ENCODE measurements at regions not wholly inside any gene's neighbourhood (a gene's known extent, or its start where the extent isn't known, plus 50 kb on each side); places are given as distances from the start of the nearest gene placed in this dataset.

GRCh38 chr2:57177176-57177575 lies 869.4 kb upstream of the VRK2 start:
- no peaks in the 10 kb centered on the region for H3K79me2 ChIP-seq (ENCODE audit: low read length)
- no peak overlapping the region for H2AFZ ChIP-seq (ENCODE audit: low read length)
- H3K4me2 ChIP-seq (ENCODE audit: low read length), result no peak overlapping the region
- POLR2A ChIA-PET (ENCODE audit: unreplicated experiment), result no interaction called here
- peaks cover 10% of the 10 kb centered on the region for H3K4me1 ChIP-seq (ENCODE audit: insufficient read depth, low read length)
- no peak overlapping the region for H3K9ac ChIP-seq (ENCODE audit: low read length)
- no peak for ATAC-seq
- intact Hi-C loops (cut with micrococcal nuclease), result no loop called here
- H3K27me3 ChIP-seq (ENCODE audit: low read length), result 0 out of 2 replicates have a peak, but pooled peaks cover 3% of the 10 kb centered on the region
- no TSS peak for BruUV-seq (replicated peaks)
- no peaks in the 10 kb centered on the region for H3K9me2 ChIP-seq (replicated peaks; ENCODE audit: low read length)
- CTCF ChIA-PET, result no interaction called here
- H3K4me3 ChIP-seq (ENCODE audit: low read length), result no peak overlapping the region
- no peaks in the 10 kb centered on the region for H4K20me1 ChIP-seq (ENCODE audit: low read length)
- TF ChIP-seq, protein P1, sequence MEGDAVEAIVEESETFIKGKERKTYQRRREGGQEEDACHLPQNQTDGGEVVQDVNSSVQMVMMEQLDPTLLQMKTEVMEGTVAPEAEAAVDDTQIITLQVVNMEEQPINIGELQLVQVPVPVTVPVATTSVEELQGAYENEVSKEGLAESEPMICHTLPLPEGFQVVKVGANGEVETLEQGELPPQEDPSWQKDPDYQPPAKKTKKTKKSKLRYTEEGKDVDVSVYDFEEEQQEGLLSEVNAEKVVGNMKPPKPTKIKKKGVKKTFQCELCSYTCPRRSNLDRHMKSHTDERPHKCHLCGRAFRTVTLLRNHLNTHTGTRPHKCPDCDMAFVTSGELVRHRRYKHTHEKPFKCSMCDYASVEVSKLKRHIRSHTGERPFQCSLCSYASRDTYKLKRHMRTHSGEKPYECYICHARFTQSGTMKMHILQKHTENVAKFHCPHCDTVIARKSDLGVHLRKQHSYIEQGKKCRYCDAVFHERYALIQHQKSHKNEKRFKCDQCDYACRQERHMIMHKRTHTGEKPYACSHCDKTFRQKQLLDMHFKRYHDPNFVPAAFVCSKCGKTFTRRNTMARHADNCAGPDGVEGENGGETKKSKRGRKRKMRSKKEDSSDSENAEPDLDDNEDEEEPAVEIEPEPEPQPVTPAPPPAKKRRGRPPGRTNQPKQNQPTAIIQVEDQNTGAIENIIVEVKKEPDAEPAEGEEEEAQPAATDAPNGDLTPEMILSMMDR (conservative IDR thresholded peaks at IDR 0.05; ENCODE audit: low read depth, low read length), result no peak
- no peak for TF ChIP-seq EZH2phosphoT487 (IDR thresholded peaks at IDR 0.05; ENCODE audit: borderline replicate concordance, low read length)
- TF ChIP-seq EZH2 (IDR thresholded peaks at IDR 0.05; ENCODE audit: low read length, unreplicated experiment), result no peak
- no peaks in the 10 kb centered on the region for H3K9me3 ChIP-seq (ENCODE audit: low read length)
- no peaks in the 10 kb centered on the region for H3F3A ChIP-seq (ENCODE audit: low read length, unreplicated experiment)
- no peak overlapping the region for H3K27ac ChIP-seq (ENCODE audit: low read length)
- no peak for DNase-seq
- H3K36me3 ChIP-seq (ENCODE audit: low read depth, low read length), result no peaks in the 10 kb centered on the region

DNA sequence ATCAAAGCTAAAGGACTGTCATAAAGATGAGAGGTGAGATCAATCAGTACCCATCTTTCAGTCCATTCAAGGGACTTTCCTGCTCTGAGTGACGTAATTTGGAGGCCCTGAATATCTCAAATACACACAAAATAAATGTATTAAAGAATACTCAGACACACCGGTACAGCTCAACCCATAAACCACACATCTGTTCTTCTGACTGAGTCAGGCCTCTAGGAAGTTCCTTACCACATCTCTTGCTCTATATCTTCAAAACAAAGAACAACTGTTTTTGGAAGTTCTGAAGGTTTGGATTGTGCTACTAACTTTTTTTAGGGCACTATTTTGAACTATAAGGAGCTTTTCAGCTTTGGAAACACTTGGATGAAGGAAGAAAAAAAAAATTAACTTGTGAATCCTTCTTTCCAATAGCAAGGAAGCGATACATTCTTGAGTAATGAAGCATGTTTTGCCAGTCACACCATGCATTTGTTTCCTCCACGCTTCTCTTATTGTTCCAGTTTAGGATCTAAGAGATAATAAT lies 866.5 kb upstream of the VRK2 start:
- BruUV-seq (replicated peaks), result no TSS peak
- Histone ChIP-seq H3K36me3 (ENCODE audit: low read depth, low read length) (no peaks in the 10 kb centered on the region), H3K4me3 (ENCODE audit: low read length) (no peak overlapping the region), H3K9ac (ENCODE audit: low read length) (no peak overlapping the region), H3K27me3 (ENCODE audit: low read length) (0 out of 2 replicates have a peak, but pooled peaks cover 3% of the 10 kb centered on the region), H2AFZ (ENCODE audit: low read length) (no peak overlapping the region), H3K79me2 (ENCODE audit: low read length) (no peaks in the 10 kb centered on the region), H4K20me1 (ENCODE audit: low read length) (no peaks in the 10 kb centered on the region), H3K9me2 (replicated peaks; ENCODE audit: low read length) (no peaks in the 10 kb centered on the region), H3F3A (ENCODE audit: low read length, unreplicated experiment) (no peaks in the 10 kb centered on the region), H3K4me2 (ENCODE audit: low read length) (no peak overlapping the region), H3K4me1 (ENCODE audit: insufficient read depth, low read length) (peaks cover 14% of the 10 kb centered on the region), H3K9me3 (ENCODE audit: low read length) (no peaks in the 10 kb centered on the region), H3K27ac (ENCODE audit: low read length) (no peak overlapping the region)
- ChIA-PET POLR2A (ENCODE audit: unreplicated experiment) (interaction anchor here (0.7 kb wide), 1 partner anchor 1832 kb away, joined by 4 read pairs; no protein-coding TSS in a partner anchor), CTCF (no interaction called here)
- intact Hi-C loops (cut with micrococcal nuclease), result no loop called here
- DNase-seq (peak; percentile 8), ATAC-seq (no peak)
- no peak for TF ChIP-seq EZH2phosphoT487 (IDR thresholded peaks at IDR 0.05; ENCODE audit: borderline replicate concordance, low read length)
- TF ChIP-seq EZH2 (IDR thresholded peaks at IDR 0.05; ENCODE audit: low read length, unreplicated experiment), result no peak
- TF ChIP-seq, protein P1 (conservative IDR thresholded peaks at IDR 0.05; ENCODE audit: low read depth, low read length), result no peak

GRCh38 chr2:57180678-57181077 lies 865.9 kb upstream of the VRK2 start:
- Histone ChIP-seq H2AFZ (ENCODE audit: low read length) (no peak overlapping the region), H3K4me1 (ENCODE audit: insufficient read depth, low read length) (peaks cover 14% of the 10 kb centered on the region), H3K36me3 (ENCODE audit: low read depth, low read length) (no peaks in the 10 kb centered on the region), H3K79me2 (ENCODE audit: low read length) (no peaks in the 10 kb centered on the region), H3K9me3 (ENCODE audit: low read length) (no peaks in the 10 kb centered on the region), H3K9ac (ENCODE audit: low read length) (no peak overlapping the region), H3K27me3 (ENCODE audit: low read length) (peaks cover 6% of the 10 kb centered on the region; the same call in 1 of the 2 replicates), H4K20me1 (ENCODE audit: low read length) (no peaks in the 10 kb centered on the region), H3K4me2 (ENCODE audit: low read length) (no peak overlapping the region), H3K27ac (ENCODE audit: low read length) (no peak overlapping the region), H3F3A (ENCODE audit: low read length, unreplicated experiment) (no peaks in the 10 kb centered on the region), H3K4me3 (ENCODE audit: low read length) (no peak overlapping the region), H3K9me2 (replicated peaks; ENCODE audit: low read length) (no peaks in the 10 kb centered on the region)
- no TSS peak for BruUV-seq (replicated peaks)
- ChIA-PET POLR2A (ENCODE audit: unreplicated experiment) (interaction anchor here (0.7 kb wide), 1 partner anchor 1832 kb away, joined by 4 read pairs; no protein-coding TSS in a partner anchor), CTCF (no interaction called here)
- no peak for DNase-seq
- ATAC-seq, result no peak
- TF ChIP-seq EZH2 (IDR thresholded peaks at IDR 0.05; ENCODE audit: low read length, unreplicated experiment) (no peak), EZH2phosphoT487 (IDR thresholded peaks at IDR 0.05; ENCODE audit: borderline replicate concordance, low read length) (no peak)
- TF ChIP-seq, protein P1 (conservative IDR thresholded peaks at IDR 0.05; ENCODE audit: low read depth, low read length), result no peak
- intact Hi-C loops (cut with micrococcal nuclease), result no loop called here
